ENCODE measurements at regions not wholly inside any gene's neighbourhood (a gene's known extent, or its start where the extent isn't known, plus 50 kb on each side); places are given as distances from the start of the nearest gene placed in this dataset.

GRCh38 chr12:127214186-127214585 lies 1052.8 kb upstream of the TMEM132C start:
- Mint-ChIP-seq H3K27ac (no peak overlapping the region), H3K27me3 (no peaks in the 10 kb centered on the region), H3K4me1 (no peaks in the 10 kb centered on the region), H3K4me3 (no peak overlapping the region), H3K9me3 (ENCODE audit: insufficient read depth) (no peaks in the 10 kb centered on the region)
- H3K4me3 ChIP-seq (ENCODE audit: control extremely low read depth in 1 of 5, extremely low read depth in 1 of 5, insufficient read depth in 1 of 5, low read depth in 2 of 5, low read length in 4 of 5): no peak overlapping the region
- TF ChIP-seq, protein P1, sequence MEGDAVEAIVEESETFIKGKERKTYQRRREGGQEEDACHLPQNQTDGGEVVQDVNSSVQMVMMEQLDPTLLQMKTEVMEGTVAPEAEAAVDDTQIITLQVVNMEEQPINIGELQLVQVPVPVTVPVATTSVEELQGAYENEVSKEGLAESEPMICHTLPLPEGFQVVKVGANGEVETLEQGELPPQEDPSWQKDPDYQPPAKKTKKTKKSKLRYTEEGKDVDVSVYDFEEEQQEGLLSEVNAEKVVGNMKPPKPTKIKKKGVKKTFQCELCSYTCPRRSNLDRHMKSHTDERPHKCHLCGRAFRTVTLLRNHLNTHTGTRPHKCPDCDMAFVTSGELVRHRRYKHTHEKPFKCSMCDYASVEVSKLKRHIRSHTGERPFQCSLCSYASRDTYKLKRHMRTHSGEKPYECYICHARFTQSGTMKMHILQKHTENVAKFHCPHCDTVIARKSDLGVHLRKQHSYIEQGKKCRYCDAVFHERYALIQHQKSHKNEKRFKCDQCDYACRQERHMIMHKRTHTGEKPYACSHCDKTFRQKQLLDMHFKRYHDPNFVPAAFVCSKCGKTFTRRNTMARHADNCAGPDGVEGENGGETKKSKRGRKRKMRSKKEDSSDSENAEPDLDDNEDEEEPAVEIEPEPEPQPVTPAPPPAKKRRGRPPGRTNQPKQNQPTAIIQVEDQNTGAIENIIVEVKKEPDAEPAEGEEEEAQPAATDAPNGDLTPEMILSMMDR (IDR thresholded peaks at IDR 0.05): no peak
- TF ChIP-seq EZH2 (IDR thresholded peaks at IDR 0.05; ENCODE audit: borderline replicate concordance, insufficient read depth, low read depth, low read length, poor library complexity, severe bottlenecking): no peak
- ATAC-seq (ENCODE audit: low read depth): no peak
- H3K27me3 ChIP-seq (replicated peaks in 1 of 4; ENCODE audit: control extremely low read depth in 1 of 4, control insufficient read depth in 3 of 4, insufficient read depth in 4 of 4, low read length in 3 of 4): no peaks in the 10 kb centered on the region
- no peaks in the 10 kb centered on the region for H3K36me3 ChIP-seq (replicated peaks in 1 of 2; ENCODE audit: control extremely low read depth in 1 of 2, control insufficient read depth in 1 of 2, extremely low read depth in 1 of 2, insufficient read depth in 2 of 2, low read length in 1 of 2)
- CTCF ChIA-PET: no interaction called here
- H3K9ac ChIP-seq (ENCODE audit: low read length): no peak overlapping the region
- WGBS (ENCODE audit: insufficient coverage): no CpG with 5 or more reads among the region's 3 CpGs
- H3K27ac ChIP-seq (ENCODE audit: low read length in 2 of 2): no peak overlapping the region
- H2AFZ ChIP-seq (ENCODE audit: insufficient read depth, low read depth, low read length, poor library complexity, severe bottlenecking): no peak overlapping the region
- no peaks in the 10 kb centered on the region for H3K79me2 ChIP-seq (ENCODE audit: control insufficient read depth, insufficient read depth, low read length)
- peaks cover 0 to 7% (median 0%) of the 10 kb centered on the region in 3 donors for H3K9me3 ChIP-seq (ENCODE audit: control extremely low read depth in 1 of 3, control insufficient read depth in 2 of 3, insufficient read depth in 1 of 3, low read length in 2 of 3)
- POLR2A ChIA-PET: no interaction called here
- DNase-seq: no peak
- H3K4me2 ChIP-seq (replicated peaks; ENCODE audit: low read depth, low read length, poor library complexity, severe bottlenecking): no peak overlapping the region
- no peaks in the 10 kb centered on the region for H3K4me1 ChIP-seq (ENCODE audit: control insufficient read depth in 2 of 2, insufficient read depth in 2 of 2, low read length in 2 of 2)
- H4K20me1 ChIP-seq (ENCODE audit: control insufficient read depth, insufficient read depth, low read length, poor library complexity, severe bottlenecking): no peaks in the 10 kb centered on the region
- intact Hi-C loops (cut with micrococcal nuclease): no loop called here

GRCh38 chr12:127223011-127223410 lies 1044.0 kb upstream of the TMEM132C start:
- H3K9ac ChIP-seq (ENCODE audit: low read length): no peak overlapping the region

More at GRCh38 chr12:127223011-127223410, 1044.0 kb upstream of the TMEM132C start:
- Histone ChIP-seq H3K4me1 (ENCODE audit: control insufficient read depth in 2 of 2, insufficient read depth in 2 of 2, low read length in 2 of 2) (no peaks in the 10 kb centered on the region), H3K36me3 (replicated peaks in 1 of 2; ENCODE audit: control extremely low read depth in 1 of 2, control insufficient read depth in 1 of 2, extremely low read depth in 1 of 2, insufficient read depth in 2 of 2, low read length in 1 of 2) (no peaks in the 10 kb centered on the region), H3K4me3 (ENCODE audit: control extremely low read depth in 1 of 5, extremely low read depth in 1 of 5, insufficient read depth in 1 of 5, low read depth in 2 of 5, low read length in 4 of 5) (no peak overlapping the region), H4K20me1 (ENCODE audit: control insufficient read depth, insufficient read depth, low read length, poor library complexity, severe bottlenecking) (no peaks in the 10 kb centered on the region), H3K9me3 (ENCODE audit: control extremely low read depth in 1 of 3, control insufficient read depth in 2 of 3, insufficient read depth in 1 of 3, low read length in 2 of 3) (peaks cover 0 to 14% (median 0%) of the 10 kb centered on the region in 3 donors), H3K4me2 (replicated peaks; ENCODE audit: low read depth, low read length, poor library complexity, severe bottlenecking) (no peak overlapping the region), H2AFZ (ENCODE audit: insufficient read depth, low read depth, low read length, poor library complexity, severe bottlenecking) (no peak overlapping the region), H3K79me2 (ENCODE audit: control insufficient read depth, insufficient read depth, low read length) (no peaks in the 10 kb centered on the region), H3K27ac (ENCODE audit: low read length in 2 of 2) (no peak overlapping the region), H3K27me3 (replicated peaks in 1 of 4; ENCODE audit: control extremely low read depth in 1 of 4, control insufficient read depth in 3 of 4, insufficient read depth in 4 of 4, low read length in 3 of 4) (no peaks in the 10 kb centered on the region)
- POLR2A ChIA-PET: no interaction called here
- TF ChIP-seq EZH2 (IDR thresholded peaks at IDR 0.05; ENCODE audit: borderline replicate concordance, insufficient read depth, low read depth, low read length, poor library complexity, severe bottlenecking): no peak
- TF ChIP-seq, protein P1 (IDR thresholded peaks at IDR 0.05): no peak
- ATAC-seq (ENCODE audit: low read depth) (no peak), DNase-seq (no peak)
- Mint-ChIP-seq H3K9me3 (ENCODE audit: insufficient read depth) (no peaks in the 10 kb centered on the region), H3K27me3 (no peaks in the 10 kb centered on the region), H3K4me1 (no peaks in the 10 kb centered on the region), H3K27ac (no peak overlapping the region), H3K4me3 (no peak overlapping the region)
- intact Hi-C loops (cut with micrococcal nuclease): no loop called here
- WGBS (ENCODE audit: insufficient coverage): no CpG with 5 or more reads among the region's 2 CpGs
- CTCF ChIA-PET: no interaction called here

All from B cell (primary cell).